OCI-M1 (cell line): ENCODE measurements at regions not wholly inside any gene's neighbourhood (a gene's known extent, or its start where the extent isn't known, plus 50 kb on each side); places are given as distances from the start of the nearest gene placed in this dataset.
A peak's percentile ranks its signal among the peaks of the same experiment; 100 is the strongest.

ENCODE experiments used
- DNase-seq: peaks from one replicate; lab custom pipeline; 2025; lab: John Stamatoyannopoulos, UW

DNA sequence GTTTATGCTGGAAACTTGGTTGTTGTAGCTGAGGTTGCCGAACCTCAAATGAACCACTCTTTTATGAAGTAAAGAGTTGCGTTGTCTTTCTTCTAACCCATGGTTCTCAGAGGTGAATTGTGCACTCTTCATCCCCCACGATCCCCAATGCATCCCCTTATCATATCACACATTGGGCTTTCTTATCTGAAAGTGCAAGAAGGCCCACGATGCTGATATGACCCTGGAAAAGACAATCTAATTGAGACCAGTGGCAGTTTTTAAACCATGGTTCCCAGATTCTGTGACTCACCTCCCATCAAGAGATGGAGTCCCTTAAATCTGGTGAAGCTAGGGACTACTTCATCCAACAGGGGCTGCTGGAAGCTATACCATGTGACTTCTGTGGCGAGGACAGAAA, 156.3 kb upstream of the IRX3 start:
- DNase-seq, result no peak

DNA sequence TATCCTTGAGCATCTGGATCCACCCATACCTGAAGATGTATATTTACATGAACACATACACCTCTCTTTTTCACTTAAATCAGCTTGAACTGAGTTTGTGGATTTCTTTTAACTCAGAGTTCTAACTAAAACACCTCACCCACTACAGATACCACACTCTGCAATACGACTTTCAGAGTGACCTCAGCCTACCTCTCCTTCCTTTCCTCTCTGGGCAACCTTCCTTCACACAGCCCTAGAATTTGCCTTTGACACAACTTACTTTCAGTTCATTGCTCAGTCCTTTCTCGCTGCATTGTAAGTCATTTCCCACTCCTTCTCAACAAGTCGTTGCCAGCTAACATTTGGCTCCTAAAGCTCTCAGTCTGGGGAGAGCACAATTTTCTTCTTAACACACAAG, 151.9 kb upstream of the IRX3 start:
- no peak for DNase-seq

DNA sequence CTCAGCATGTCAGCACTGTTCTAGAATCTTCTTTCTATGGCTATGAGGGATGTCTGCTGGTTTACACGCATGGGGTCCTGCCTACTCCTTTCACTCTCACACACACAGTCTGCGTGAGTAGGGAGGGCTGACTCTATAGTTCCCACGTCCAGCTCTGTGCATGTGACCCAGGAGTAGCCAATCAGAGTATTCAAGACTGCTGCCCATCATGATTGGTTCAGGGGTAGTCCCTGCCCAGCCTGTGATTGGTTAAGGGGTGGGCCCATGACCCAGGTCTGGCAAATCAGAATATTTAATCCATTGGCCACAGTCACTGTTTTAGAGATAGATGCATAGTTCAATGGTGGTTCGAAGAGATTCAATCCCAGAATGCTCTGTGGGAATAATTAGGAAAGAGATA, 151.3 kb upstream of the IRX3 start:
- DNase-seq, result no peak

DNA sequence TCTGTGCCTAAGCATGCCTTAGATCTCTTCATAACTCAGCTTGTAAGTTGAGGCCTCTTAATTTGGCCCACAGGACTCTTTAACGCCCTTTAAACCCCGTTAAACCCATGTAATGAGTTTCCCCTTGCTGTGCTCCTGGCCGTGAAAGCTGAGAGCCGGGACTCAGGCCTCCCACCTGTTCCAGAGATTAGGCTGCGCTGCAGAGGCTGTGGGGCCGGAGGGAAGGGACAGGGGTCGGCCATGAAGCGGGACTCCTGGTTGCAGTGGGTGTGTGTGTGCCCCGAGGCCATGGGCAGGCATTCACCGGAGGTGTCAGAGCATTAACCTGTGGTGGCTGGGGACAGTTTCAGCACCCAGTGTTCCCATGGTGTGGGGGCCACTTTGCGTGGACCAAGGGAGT, 150.8 kb upstream of the IRX3 start:
- no peak for DNase-seq

GRCh38 chr16:54436346-54436745, 149.8 kb upstream of the IRX3 start:
- no peak for DNase-seq

DNA sequence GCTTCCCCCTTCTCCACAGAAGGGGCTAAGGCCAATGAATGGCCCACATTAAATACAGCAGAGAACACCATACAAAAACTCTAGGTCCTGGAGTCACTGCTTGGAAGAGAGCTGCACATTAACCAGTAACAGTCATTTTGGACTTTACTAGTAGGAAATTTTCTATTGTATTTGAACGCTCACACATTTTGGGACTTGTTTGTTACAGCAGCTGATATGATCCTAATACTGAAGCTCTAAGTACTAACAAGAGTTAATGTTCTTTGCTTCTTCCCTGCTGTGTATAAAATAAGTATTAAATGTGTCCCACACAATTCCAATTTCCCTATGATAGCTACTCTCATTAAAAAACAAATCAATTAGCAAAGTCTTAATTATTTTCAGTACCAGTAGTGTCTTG, 148.3 kb upstream of the IRX3 start:
- DNase-seq, result no peak

DNA sequence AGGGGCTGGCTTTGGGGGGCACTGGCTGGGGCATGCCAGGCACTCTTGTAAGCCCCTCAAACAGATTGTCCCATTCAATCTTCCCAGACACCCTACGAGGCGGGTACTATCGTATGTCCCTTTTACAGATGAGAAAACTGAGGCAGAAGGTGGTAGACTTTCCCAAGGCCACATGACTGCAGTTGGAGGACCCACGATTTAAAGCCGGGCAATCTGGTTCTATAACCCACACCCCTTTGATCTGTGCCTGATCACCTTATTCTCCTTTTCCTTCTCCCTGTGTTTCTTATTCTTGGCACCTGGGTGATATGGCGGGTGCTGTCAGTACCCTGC, 146.3 kb upstream of the IRX3 start:
- DNase-seq, result no peak

DNA sequence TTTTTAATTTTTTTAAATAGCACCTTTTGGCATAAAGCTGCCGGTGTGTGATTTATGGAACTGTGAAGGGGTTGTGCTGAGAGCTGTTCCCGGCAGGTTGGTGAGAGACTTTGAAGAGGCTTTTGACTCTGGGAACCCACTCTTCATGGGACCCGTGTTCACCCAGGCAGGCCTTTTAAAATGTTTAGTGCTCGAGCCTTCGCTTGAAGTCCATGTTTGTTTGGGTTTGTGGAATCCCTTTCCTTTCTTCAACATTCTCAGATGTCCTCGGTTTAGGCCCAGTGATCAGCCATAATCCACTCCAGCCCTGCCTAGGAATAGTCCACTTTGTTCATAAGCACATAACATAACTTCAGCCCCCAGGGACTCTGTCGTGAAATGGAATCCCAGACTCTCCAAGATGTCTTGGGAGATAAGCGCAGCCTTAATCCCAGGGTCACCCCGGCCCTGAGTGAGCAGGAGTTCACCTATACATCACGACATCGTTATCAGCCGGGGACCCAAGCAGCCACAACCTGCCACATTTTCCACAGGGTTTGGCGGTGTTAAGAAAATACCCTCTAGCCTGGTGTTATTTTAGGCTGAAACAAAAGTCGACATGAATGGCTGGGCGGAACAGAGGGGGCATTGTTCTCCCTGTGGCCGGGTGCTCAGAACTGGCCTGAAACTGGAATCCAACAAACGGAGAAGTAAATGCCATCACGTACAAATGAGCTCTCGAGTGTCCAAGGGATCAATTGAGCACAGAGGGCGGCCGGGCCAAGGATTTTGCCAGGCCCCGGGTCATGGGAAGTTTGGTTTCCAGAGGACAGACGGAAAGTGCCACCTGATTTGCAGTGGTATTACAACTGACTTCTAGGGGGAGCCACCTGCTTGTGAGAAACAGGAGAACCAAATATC, 145.7 kb upstream of the IRX3 start:
- no peak for DNase-seq

DNA sequence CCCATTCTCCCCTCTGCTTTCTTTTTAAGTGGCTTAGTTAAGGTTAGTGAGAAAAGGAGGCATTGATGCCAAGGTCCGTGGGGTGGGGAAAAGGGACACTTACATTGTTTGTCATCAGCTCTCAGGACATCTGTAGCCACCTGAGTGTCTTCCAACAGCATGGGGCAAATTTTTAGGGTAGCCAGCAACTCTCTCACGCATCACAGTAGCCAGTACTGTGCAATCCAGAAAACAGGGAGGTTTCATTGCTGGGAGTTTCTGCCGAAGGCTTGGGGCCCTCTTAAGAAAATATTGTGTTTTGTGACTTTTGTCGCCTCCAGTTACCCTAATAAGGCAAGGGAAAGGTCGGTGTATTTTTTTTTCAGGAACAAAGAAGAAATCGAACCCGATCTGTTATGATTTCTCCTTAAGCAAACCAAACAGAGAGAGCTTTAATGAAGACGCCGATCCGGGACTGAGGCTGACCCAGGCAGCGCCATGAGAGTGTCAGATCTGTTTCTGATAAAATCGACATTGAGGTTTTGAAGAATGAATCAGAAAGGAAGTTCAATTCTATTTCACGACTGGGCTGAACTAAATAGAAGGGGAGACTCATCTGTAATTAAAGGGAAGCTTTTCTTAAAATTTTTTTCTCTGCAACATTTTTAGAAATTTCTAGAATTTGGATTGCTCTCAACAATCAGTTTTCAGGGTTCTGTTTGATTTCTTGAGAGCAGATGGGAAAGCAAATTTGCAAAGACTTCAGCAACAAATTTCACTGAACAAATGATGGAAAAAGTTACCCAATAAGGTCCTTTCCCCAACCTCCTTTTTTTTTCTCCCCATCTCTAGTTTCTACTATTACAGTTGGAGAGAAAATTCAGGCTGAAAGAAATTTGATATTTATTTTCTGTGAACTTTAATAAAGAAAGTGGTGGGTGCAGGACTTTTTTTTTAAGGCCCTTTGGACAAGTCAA, 144.7 kb upstream of the IRX3 start:
- peak; percentile 20 for DNase-seq

GRCh38 chr16:54430491-54431030, 144.0 kb upstream of the IRX3 start:
- DNase-seq, result no peak

GRCh38 chr16:54429029-54429428, 142.4 kb upstream of the IRX3 start:
- DNase-seq, result no peak

- DNase-seq, result no peak
Observed at GRCh38 chr16:54426553-54426849, 139.9 kb upstream of the IRX3 start.

DNA sequence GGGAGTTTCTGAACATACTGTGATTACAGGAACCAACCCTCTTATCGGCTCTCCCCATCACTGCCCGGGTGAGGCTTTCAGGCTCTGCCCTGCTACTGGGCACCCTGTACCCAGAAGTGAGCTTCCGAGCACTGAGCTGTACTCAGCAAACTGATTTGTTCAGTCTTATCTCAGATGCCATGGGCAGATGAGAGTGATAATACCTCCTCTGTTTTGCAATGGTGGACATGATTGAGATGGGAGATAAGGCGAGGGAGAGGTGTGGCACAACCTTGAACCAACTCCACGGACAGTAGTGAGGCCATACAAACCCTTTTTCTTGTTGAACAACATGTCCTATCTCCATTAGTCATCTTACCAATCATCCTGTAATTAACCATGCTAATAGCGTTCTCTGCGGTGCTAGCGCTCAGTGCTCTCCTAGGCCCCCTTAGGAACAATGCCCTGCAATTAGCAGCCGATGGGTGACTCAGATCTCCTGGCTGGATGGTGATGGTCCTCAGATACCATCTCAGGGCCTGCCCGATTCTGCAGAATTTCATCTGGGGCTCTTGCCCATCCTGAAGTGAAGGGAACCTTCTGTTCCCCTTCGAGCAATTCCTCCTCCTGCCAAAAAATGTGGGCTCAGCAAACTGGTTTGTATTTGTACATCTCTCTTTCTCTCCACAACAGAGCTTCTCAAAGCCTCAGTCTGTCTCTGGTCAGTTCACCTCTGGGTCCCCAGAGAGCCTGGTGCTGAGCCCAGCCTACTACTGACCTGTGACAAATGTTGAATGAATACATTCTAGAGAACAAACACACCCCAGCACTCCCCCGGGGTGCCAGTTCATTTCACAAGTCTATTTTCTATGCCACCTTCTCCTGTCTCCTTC, 139.3 kb upstream of the IRX3 start:
- DNase-seq, result no peak

DNA sequence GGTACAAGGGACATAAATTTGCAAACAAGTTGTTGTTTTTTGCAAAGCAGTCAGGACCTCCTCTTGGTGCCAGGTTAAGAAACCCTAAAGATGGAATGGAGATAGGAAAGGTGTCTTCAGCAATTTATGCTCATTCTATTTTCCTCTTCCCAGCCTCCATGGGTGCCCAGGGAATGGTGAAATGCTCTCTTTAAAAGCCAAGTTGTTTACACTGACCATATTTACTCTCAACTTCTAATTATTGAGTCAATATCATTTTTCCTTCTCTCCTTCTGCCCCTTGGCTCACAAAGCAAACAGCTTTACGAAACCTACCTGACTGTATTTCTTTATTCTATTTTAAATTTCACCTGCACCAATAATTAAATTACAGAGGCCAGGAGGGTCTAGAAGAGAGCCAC, 138.5 kb upstream of the IRX3 start:
- DNase-seq, result no peak

GRCh38 chr16:54424043-54424451, 137.5 kb upstream of the IRX3 start:
- DNase-seq, result no peak

DNA sequence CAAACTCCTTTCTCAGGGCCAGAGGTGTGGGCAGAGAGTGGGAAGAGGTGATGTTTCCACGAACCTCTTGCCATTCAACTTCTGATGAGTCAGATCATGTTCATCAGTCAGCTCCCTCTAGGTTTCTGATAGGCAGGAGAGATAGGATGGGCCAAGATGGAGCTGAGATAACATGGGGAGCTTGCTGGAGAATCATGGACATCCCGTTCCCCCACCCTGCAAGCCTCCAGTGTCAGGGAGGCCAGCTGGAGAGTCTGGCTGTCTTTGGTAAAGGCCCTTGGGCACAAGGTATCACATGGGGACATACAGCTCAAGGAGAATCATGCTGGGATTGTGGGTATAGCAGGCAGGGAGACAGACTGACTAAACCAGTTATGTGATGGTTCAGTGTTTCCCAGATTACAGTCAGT, 136.0 kb upstream of the IRX3 start:
- no peak for DNase-seq

GRCh38 chr16:54422159-54422558, 135.6 kb upstream of the IRX3 start:
- no peak for DNase-seq

- no peak for DNase-seq
Observed at GRCh38 chr16:54421220-54421619, 134.6 kb upstream of the IRX3 start.

DNA sequence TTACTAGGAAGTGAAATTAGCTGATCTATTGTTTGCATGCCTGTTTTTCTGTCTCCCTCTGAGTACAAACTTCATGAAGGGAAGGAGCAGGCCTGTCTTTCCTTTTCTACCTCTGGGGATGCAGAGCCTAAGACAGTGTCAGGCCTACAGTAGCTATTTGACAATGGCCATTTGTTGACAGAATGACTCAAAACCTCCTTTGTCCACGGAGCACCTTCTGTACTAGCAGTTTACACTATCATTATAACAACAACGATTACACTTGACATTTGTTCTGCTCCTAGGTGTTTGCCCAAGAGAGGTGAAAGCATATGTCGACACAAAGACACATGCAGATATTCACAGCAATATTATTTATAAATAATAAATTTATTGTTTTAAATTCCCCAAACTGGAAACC, 132.3 kb upstream of the IRX3 start:
- DNase-seq, result no peak

DNA sequence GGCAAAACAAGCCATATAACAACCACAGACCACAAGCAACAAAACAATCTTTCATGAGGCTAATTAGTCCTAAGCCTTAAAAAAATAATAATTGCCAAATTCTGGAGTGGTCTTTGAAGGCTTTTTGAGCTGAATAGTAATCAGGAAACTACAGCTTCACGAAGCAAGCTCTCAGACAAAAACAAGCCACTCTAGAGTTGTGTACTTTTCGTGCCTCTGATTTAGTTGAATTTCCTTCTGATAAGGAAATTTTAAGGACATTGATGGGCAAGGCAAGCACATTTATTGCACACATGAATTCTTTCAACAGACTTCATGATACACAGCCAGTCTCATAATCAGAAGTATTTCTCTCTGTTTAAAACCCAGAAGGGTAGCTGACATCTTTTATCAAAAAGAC, 130.8 kb upstream of the IRX3 start:
- DNase-seq, result no peak

- DNase-seq, result no peak
Observed at GRCh38 chr16:54414671-54415070, 128.1 kb upstream of the IRX3 start.
